WTC11 (cell line): ENCODE measurements at regions not wholly inside any gene's neighbourhood (a gene's known extent, or its start where the extent isn't known, plus 50 kb on each side); places are given as distances from the start of the nearest gene placed in this dataset.

Experiments used
- ATAC-seq: fragments of 200-7000 bp; cut with Tn5 transposase; 2 replicates; pipeline ENCODE4 v1.10.0; 2021; ENCODE audit warnings: mild to moderate bottlenecking, moderate library complexity
- CTCF ChIA-PET: fragments of 300-600 bp; sonication (Branson Sonifier 250); formaldehyde crosslinking; loops from one replicate; lab custom pipeline; 2021; ENCODE audit warnings: antibody characterized with exemption; lab: Charles Lee
- POLR2A ChIA-PET: fragments of 350-600 bp; sonication (Branson Sonifier 250); formaldehyde crosslinking; loops from one replicate; lab custom pipeline; 2021; ENCODE audit warnings: antibody characterized with exemption; lab: Charles Lee
- DNase-seq: peaks from one replicate; pipeline ENCODE4 v3.0.0; 2021; ENCODE audit warnings: low spot score
- H3K27ac Mint-ChIP-seq: 2 replicates; pipeline ENCODE4 v1.8.0; 2021; ENCODE audit warnings: mixed read lengths
- H3K27me3 Mint-ChIP-seq: 2 replicates; pipeline ENCODE4 v1.8.0; 2021; ENCODE audit warnings: low read depth, mild to moderate bottlenecking, moderate library complexity, mixed read lengths
- H3K36me3 Mint-ChIP-seq: 2 replicates; pipeline ENCODE4 v1.8.0; 2021; ENCODE audit warnings: mixed read lengths
- H3K4me1 Mint-ChIP-seq: 2 replicates; pipeline ENCODE4 v1.8.0; 2022; ENCODE audit warnings: mixed read lengths
- H3K4me3 Mint-ChIP-seq: 2 replicates; pipeline ENCODE4 v1.8.0; 2021; ENCODE audit warnings: mild to moderate bottlenecking, moderate library complexity, mixed read lengths
- H3K9me3 Mint-ChIP-seq: 2 replicates; pipeline ENCODE4 v1.8.0; 2021; ENCODE audit warnings: mixed read lengths
- FOXK1 ChIP-seq: sonication (generic); formaldehyde crosslinking; IDR thresholded peaks from 2 replicates; pipeline ENCODE4 v1.8.0; 2022; ENCODE audit warnings: mild to moderate bottlenecking, moderate library complexity, missing genetic modification reagents
- GTF2I ChIP-seq: fragments of 250-450 bp; sonication (Bioruptor Pico); conservative IDR thresholded peaks from 2 replicates; pipeline ENCODE4 v1.4.0; 2021; ENCODE audit warnings: mild to moderate bottlenecking
- JAZF1 ChIP-seq: fragments of 250-450 bp; sonication (Bioruptor Pico); IDR thresholded peaks from 2 replicates; pipeline ENCODE4 v1.9.0; 2021; ENCODE audit warnings: moderate library complexity, mild to moderate bottlenecking, inconsistent platforms
- JUN ChIP-seq: sonication (generic); formaldehyde crosslinking; IDR thresholded peaks from 2 replicates; pipeline ENCODE4 v1.8.0; 2023; ENCODE audit warnings: mild to moderate bottlenecking, missing genetic modification reagents
- MXD4 ChIP-seq: fragments of 250-450 bp; sonication (Bioruptor Pico); IDR thresholded peaks from 2 replicates; pipeline ENCODE4 v1.8.0; 2021; ENCODE audit warnings: mild to moderate bottlenecking, moderate library complexity, borderline replicate concordance
- NFATC4 ChIP-seq: fragments of 250-450 bp; sonication (Bioruptor Pico); IDR thresholded peaks from 2 replicates; pipeline ENCODE4 v1.9.0; 2021; ENCODE audit warnings: mild to moderate bottlenecking
- NFE2L1 ChIP-seq: sonication (generic); formaldehyde crosslinking; IDR thresholded peaks from 2 replicates; pipeline ENCODE4 v1.8.1; 2023; ENCODE audit warnings: missing genetic modification reagents
- PRRX2 ChIP-seq: fragments of 250-450 bp; sonication (Bioruptor Pico); IDR thresholded peaks from 2 replicates; pipeline ENCODE4 v1.8.0; 2021; ENCODE audit warnings: mild to moderate bottlenecking
- SMAD4 ChIP-seq: sonication (generic); formaldehyde crosslinking; IDR thresholded peaks from 2 replicates; pipeline ENCODE4 v1.8.0; 2022; ENCODE audit warnings: mild to moderate bottlenecking, missing genetic modification reagents
- SOX15 ChIP-seq: fragments of 250-450 bp; sonication (Bioruptor Pico); IDR thresholded peaks from 2 replicates; pipeline ENCODE4 v1.9.0; 2021; ENCODE audit warnings: mild to moderate bottlenecking
- TCF7 ChIP-seq: sonication (generic); formaldehyde crosslinking; IDR thresholded peaks from 2 replicates; pipeline ENCODE4 v1.8.0; 2022; ENCODE audit warnings: mild to moderate bottlenecking, low read depth, missing genetic modification reagents, moderate library complexity
- TEAD4 ChIP-seq: sonication (generic); formaldehyde crosslinking; IDR thresholded peaks from 2 replicates; pipeline ENCODE4 v1.8.0; 2022; ENCODE audit warnings: mild to moderate bottlenecking, missing genetic modification reagents
- TP53 ChIP-seq: sonication (generic); formaldehyde crosslinking; IDR thresholded peaks from 2 replicates; pipeline ENCODE4 v1.8.1; 2023; ENCODE audit warnings: mild to moderate bottlenecking, missing genetic modification reagents
- ZNF263 ChIP-seq: sonication (generic); formaldehyde crosslinking; IDR thresholded peaks from 2 replicates; pipeline ENCODE4 v1.8.1; 2022; ENCODE audit warnings: low read depth, mild to moderate bottlenecking, moderate library complexity, missing genetic modification reagents
- TF ChIP-seq, protein P1 (sequence below): sonication (generic); formaldehyde crosslinking; conservative IDR thresholded peaks from 2 replicates; pipeline ENCODE4 v1.8.1; 2022; ENCODE audit warnings: mild to moderate bottlenecking, missing genetic modification reagents
- TF ChIP-seq, protein P2 (sequence below): sonication (generic); formaldehyde crosslinking; IDR thresholded peaks from 2 replicates; pipeline ENCODE4 v1.8.0; 2022; ENCODE audit warnings: mild to moderate bottlenecking, missing genetic modification reagents
- TF ChIP-seq, protein P3 (sequence below): sonication (generic); formaldehyde crosslinking; IDR thresholded peaks from 2 replicates; pipeline ENCODE4 v1.8.0; 2023; ENCODE audit warnings: missing genetic modification reagents
- TF ChIP-seq, protein P4 (sequence below): fragments of 250-450 bp; sonication (Bioruptor Pico); IDR thresholded peaks from 2 replicates; pipeline ENCODE4 v1.9.0; 2021; ENCODE audit warnings: mild to moderate bottlenecking
- TF ChIP-seq, protein P5 (sequence below): sonication (generic); formaldehyde crosslinking; IDR thresholded peaks from 2 replicates; pipeline ENCODE4 v1.8.1; 2023; ENCODE audit warnings: mild to moderate bottlenecking, moderate library complexity, missing genetic modification reagents
- TF ChIP-seq, protein P6 (sequence below): sonication (generic); formaldehyde crosslinking; conservative IDR thresholded peaks from 2 replicates; pipeline ENCODE4 v1.8.1; 2023; ENCODE audit warnings: mild to moderate bottlenecking, low read depth, missing genetic modification reagents, moderate library complexity
- TF ChIP-seq, protein P7 (sequence below): fragments of 250-450 bp; sonication (Bioruptor Pico); IDR thresholded peaks from 2 replicates; pipeline ENCODE4 v1.9.0; 2021; ENCODE audit warnings: mild to moderate bottlenecking, borderline replicate concordance

DNA sequence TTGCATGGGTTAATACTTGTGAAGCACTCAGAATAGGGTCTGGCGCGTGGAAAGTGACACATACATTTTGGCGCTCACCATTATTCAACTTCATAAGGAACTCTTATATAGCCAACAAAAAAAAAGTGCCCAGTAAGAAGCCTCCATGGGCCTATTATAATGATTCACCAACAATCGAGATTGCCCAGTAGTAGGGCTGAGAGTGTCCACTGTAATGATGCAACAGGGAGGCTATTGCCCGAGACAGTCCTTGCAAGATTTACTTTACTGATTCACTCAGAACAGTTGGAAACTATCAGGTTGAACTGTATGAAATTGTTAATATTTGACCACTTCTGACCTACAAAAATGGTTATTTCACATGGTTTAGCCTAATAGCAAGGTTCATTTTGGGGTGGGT lies 86.0 kb downstream of the PJA1 start:
- ATAC-seq: no peak
- TF ChIP-seq ZNF263 (CRISPR knock-in tag): no peak
- TF ChIP-seq, protein P1, sequence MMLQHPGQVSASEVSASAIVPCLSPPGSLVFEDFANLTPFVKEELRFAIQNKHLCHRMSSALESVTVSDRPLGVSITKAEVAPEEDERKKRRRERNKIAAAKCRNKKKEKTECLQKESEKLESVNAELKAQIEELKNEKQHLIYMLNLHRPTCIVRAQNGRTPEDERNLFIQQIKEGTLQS (CRISPR knock-in tag): no peak
- TF ChIP-seq MXD4 (CRISPR knock-in tag): no peak
- TF ChIP-seq, protein P2, sequence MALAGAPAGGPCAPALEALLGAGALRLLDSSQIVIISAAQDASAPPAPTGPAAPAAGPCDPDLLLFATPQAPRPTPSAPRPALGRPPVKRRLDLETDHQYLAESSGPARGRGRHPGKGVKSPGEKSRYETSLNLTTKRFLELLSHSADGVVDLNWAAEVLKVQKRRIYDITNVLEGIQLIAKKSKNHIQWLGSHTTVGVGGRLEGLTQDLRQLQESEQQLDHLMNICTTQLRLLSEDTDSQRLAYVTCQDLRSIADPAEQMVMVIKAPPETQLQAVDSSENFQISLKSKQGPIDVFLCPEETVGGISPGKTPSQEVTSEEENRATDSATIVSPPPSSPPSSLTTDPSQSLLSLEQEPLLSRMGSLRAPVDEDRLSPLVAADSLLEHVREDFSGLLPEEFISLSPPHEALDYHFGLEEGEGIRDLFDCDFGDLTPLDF: no peak
- no peak for TF ChIP-seq SOX15 (CRISPR knock-in tag)
- TF ChIP-seq, protein P3, sequence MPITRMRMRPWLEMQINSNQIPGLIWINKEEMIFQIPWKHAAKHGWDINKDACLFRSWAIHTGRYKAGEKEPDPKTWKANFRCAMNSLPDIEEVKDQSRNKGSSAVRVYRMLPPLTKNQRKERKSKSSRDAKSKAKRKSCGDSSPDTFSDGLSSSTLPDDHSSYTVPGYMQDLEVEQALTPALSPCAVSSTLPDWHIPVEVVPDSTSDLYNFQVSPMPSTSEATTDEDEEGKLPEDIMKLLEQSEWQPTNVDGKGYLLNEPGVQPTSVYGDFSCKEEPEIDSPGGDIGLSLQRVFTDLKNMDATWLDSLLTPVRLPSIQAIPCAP (CRISPR knock-in tag): no peak
- no peak for TF ChIP-seq TP53 (CRISPR knock-in tag)
- no peak for TF ChIP-seq FOXK1 (CRISPR knock-in tag)
- TF ChIP-seq PRRX2 (CRISPR knock-in tag): no peak
- TF ChIP-seq SMAD4 (CRISPR knock-in tag): no peak
- no peak for TF ChIP-seq GTF2I (CRISPR knock-in tag)
- TF ChIP-seq NFE2L1 (CRISPR knock-in tag): no peak
- TF ChIP-seq, protein P4, sequence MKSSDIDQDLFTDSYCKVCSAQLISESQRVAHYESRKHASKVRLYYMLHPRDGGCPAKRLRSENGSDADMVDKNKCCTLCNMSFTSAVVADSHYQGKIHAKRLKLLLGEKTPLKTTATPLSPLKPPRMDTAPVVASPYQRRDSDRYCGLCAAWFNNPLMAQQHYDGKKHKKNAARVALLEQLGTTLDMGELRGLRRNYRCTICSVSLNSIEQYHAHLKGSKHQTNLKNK (CRISPR knock-in tag): no peak
- TF ChIP-seq, protein P5, sequence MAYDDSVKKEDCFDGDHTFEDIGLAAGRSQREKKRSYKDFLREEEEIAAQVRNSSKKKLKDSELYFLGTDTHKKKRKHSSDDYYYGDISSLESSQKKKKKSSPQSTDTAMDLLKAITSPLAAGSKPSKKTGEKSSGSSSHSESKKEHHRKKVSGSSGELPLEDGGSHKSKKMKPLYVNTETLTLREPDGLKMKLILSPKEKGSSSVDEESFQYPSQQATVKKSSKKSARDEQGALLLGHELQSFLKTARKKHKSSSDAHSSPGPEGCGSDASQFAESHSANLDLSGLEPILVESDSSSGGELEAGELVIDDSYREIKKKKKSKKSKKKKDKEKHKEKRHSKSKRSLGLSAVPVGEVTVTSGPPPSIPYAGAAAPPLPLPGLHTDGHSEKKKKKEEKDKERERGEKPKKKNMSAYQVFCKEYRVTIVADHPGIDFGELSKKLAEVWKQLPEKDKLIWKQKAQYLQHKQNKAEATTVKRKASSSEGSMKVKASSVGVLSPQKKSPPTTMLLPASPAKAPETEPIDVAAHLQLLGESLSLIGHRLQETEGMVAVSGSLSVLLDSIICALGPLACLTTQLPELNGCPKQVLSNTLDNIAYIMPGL (CRISPR knock-in tag): no peak
- no peak for DNase-seq
- Mint-ChIP-seq H3K4me1 (peaks cover 17% of the 10 kb centered on the region), H3K27ac (no peak overlapping the region), H3K9me3 (no peaks in the 10 kb centered on the region), H3K4me3 (no peak overlapping the region), H3K27me3 (0 out of 2 replicates have a peak, but pooled peaks cover 2% of the 10 kb centered on the region), H3K36me3 (no peaks in the 10 kb centered on the region)
- CTCF ChIA-PET: no interaction called here
- POLR2A ChIA-PET: no interaction called here

DNA sequence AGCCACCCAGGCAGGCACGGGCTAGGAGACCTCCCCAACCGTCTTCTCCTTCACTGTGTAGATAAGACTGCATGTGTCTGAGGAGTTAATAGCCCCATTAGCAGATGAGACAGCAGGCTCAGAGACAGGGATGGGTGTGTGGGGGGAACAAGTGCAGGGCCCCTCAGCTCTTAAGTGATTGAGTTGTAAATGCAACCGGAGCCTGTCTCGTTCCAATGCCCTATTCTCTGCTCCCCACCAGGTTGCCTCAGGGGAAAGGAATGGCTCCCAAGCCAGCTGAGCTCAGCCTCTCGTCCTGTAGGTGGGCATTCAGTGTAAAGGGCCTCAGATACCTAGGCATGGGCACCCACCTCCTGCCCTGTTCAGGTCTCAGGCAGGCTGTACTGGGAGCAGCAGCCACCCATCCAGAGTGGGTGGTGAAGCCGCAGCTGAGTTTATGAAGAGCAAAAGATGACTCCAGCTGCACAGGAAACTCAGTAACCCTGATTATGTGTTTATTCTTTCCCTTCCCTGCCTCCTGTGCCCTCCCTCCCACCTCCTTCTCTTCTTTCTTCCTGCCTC lies 87.3 kb downstream of the PJA1 start:
- POLR2A ChIA-PET: no interaction called here
- TF ChIP-seq GTF2I (CRISPR knock-in tag) (no peak), TEAD4 (CRISPR knock-in tag) (no peak), NFATC4 (CRISPR knock-in tag) (no peak), JUN (CRISPR knock-in tag) (no peak), TCF7 (CRISPR knock-in tag) (no peak), JAZF1 (CRISPR knock-in tag) (no peak)
- TF ChIP-seq, protein P6, sequence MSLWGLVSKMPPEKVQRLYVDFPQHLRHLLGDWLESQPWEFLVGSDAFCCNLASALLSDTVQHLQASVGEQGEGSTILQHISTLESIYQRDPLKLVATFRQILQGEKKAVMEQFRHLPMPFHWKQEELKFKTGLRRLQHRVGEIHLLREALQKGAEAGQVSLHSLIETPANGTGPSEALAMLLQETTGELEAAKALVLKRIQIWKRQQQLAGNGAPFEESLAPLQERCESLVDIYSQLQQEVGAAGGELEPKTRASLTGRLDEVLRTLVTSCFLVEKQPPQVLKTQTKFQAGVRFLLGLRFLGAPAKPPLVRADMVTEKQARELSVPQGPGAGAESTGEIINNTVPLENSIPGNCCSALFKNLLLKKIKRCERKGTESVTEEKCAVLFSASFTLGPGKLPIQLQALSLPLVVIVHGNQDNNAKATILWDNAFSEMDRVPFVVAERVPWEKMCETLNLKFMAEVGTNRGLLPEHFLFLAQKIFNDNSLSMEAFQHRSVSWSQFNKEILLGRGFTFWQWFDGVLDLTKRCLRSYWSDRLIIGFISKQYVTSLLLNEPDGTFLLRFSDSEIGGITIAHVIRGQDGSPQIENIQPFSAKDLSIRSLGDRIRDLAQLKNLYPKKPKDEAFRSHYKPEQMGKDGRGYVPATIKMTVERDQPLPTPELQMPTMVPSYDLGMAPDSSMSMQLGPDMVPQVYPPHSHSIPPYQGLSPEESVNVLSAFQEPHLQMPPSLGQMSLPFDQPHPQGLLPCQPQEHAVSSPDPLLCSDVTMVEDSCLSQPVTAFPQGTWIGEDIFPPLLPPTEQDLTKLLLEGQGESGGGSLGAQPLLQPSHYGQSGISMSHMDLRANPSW (CRISPR knock-in tag): no peak
- TF ChIP-seq, protein P7, sequence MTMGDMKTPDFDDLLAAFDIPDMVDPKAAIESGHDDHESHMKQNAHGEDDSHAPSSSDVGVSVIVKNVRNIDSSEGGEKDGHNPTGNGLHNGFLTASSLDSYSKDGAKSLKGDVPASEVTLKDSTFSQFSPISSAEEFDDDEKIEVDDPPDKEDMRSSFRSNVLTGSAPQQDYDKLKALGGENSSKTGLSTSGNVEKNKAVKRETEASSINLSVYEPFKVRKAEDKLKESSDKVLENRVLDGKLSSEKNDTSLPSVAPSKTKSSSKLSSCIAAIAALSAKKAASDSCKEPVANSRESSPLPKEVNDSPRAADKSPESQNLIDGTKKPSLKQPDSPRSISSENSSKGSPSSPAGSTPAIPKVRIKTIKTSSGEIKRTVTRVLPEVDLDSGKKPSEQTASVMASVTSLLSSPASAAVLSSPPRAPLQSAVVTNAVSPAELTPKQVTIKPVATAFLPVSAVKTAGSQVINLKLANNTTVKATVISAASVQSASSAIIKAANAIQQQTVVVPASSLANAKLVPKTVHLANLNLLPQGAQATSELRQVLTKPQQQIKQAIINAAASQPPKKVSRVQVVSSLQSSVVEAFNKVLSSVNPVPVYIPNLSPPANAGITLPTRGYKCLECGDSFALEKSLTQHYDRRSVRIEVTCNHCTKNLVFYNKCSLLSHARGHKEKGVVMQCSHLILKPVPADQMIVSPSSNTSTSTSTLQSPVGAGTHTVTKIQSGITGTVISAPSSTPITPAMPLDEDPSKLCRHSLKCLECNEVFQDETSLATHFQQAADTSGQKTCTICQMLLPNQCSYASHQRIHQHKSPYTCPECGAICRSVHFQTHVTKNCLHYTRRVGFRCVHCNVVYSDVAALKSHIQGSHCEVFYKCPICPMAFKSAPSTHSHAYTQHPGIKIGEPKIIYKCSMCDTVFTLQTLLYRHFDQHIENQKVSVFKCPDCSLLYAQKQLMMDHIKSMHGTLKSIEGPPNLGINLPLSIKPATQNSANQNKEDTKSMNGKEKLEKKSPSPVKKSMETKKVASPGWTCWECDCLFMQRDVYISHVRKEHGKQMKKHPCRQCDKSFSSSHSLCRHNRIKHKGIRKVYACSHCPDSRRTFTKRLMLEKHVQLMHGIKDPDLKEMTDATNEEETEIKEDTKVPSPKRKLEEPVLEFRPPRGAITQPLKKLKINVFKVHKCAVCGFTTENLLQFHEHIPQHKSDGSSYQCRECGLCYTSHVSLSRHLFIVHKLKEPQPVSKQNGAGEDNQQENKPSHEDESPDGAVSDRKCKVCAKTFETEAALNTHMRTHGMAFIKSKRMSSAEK: no peak
- no peak overlapping the region for H3K27ac Mint-ChIP-seq
- H3K27me3 Mint-ChIP-seq: 0 out of 2 replicates have a peak, but pooled peaks cover 2% of the 10 kb centered on the region
- CTCF ChIA-PET: interaction anchor here (1.0 to 2.0 kb wide), 4 partner anchors 16 to 310 kb away, joined by 3 to 6 read pairs (median 4); no protein-coding TSS in a partner anchor
- no peaks in the 10 kb centered on the region for H3K36me3 Mint-ChIP-seq
- H3K4me1 Mint-ChIP-seq: peaks cover 11% of the 10 kb centered on the region
- DNase-seq (no peak), ATAC-seq (peak; percentile 63)
- no peaks in the 10 kb centered on the region for H3K9me3 Mint-ChIP-seq
- no peak overlapping the region for H3K4me3 Mint-ChIP-seq
